ENCODE measurements at regions not wholly inside any gene's neighbourhood (a gene's known extent, or its start where the extent isn't known, plus 50 kb on each side); places are given as distances from the start of the nearest gene placed in this dataset.
A peak's percentile ranks its signal among the peaks of the same experiment; 100 is the strongest.

DNA sequence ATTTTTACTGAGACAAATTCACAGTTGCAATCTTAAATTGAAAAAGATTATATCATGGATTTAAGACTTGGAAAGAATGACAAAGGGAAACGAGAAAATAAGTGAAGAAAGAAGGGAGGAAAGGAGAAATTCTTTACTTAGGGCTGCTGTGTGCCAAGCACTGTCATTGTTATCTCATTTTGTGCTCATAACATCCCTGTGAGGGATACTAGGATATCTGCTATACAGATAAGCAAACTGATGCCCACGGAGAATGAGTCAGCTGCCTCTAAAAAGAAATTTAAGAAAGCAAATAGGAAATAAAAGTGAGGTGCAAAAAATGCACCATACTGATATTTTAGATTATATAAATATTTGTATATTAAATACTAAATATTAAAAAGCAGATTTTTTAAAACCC lies 183.6 kb upstream of the NR5A2 start:
- Histone ChIP-seq H3K27ac (ENCODE audit: poor library complexity, severe bottlenecking) (no peak overlapping the region), H3K4me3 (ENCODE audit: severe bottlenecking) (no peak overlapping the region), H3K27me3 (ENCODE audit: insufficient read depth, poor library complexity, severe bottlenecking) (no peaks in the 10 kb centered on the region), H3K9me3 (ENCODE audit: severe bottlenecking) (no peaks in the 10 kb centered on the region), H3K36me3 (ENCODE audit: low read depth) (no peaks in the 10 kb centered on the region), H3K4me1 (ENCODE audit: insufficient read depth, poor library complexity, severe bottlenecking) (no peaks in the 10 kb centered on the region)
- DNase-seq (ENCODE audit: low spot score) (no peak), ATAC-seq (ENCODE audit: low read depth) (no peak)
- TF ChIP-seq, protein P1, sequence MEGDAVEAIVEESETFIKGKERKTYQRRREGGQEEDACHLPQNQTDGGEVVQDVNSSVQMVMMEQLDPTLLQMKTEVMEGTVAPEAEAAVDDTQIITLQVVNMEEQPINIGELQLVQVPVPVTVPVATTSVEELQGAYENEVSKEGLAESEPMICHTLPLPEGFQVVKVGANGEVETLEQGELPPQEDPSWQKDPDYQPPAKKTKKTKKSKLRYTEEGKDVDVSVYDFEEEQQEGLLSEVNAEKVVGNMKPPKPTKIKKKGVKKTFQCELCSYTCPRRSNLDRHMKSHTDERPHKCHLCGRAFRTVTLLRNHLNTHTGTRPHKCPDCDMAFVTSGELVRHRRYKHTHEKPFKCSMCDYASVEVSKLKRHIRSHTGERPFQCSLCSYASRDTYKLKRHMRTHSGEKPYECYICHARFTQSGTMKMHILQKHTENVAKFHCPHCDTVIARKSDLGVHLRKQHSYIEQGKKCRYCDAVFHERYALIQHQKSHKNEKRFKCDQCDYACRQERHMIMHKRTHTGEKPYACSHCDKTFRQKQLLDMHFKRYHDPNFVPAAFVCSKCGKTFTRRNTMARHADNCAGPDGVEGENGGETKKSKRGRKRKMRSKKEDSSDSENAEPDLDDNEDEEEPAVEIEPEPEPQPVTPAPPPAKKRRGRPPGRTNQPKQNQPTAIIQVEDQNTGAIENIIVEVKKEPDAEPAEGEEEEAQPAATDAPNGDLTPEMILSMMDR (IDR thresholded peaks at IDR 0.05; ENCODE audit: poor library complexity, severe bottlenecking): no peak

DNA sequence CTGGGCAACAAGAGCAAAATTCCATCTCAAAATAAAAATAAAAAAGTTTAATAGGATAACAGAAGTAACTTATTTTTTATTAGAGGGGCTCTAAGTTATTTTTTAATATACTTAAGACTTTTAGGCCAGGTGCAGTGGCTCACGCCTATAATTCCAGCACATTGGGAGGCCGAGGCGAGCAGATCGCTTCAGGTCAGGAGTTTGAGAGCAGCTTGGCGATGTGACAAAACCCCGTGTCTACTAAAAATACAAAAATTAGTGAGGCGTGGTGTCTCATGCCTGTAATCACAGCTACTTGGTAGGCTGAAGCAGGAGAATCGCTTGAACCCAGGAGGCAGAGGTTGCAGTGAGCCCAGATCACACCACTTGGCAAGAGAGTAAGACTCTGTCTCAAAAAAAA lies 180.5 kb upstream of the NR5A2 start:
- H3K27ac ChIP-seq (ENCODE audit: poor library complexity, severe bottlenecking): no peak overlapping the region
- H3K4me1 ChIP-seq (ENCODE audit: insufficient read depth, poor library complexity, severe bottlenecking): no peaks in the 10 kb centered on the region
- TF ChIP-seq, protein P1 (IDR thresholded peaks at IDR 0.05; ENCODE audit: poor library complexity, severe bottlenecking): no peak

DNA sequence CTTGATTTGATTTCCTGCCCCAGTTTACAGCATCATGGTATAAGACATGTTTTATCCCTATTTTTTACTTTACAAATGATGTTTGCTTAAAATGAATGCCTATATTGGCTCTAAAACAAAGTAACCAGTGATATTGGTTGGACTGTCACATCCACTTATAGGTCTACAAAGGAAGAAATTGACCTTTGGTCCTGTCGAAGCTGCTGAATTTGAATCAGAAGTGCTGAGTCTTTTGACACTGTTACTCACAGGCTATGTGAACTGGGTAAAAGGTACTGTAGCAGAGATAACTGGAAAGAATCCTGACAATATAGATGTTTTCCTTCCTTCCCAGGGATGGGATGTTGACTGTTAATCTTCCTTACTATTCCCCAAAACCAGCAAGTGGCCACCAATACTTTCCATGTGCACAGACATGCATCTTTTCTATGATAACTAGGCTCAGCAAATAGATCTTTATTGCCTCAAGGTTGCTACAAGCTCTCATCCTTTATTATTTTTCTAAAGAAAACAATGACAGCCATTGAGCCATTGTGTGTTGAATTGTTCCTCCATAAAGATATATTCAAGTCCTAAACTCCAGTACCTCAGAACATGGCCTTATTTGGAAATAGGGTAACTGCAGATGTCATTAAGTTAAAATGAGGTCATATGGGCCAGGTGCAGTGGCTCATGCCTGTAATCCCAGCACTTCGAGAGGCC lies 175.9 kb upstream of the NR5A2 start:
- Histone ChIP-seq H3K9me3 (ENCODE audit: severe bottlenecking) (no peaks in the 10 kb centered on the region), H3K27ac (ENCODE audit: poor library complexity, severe bottlenecking) (no peak overlapping the region), H3K27me3 (ENCODE audit: insufficient read depth, poor library complexity, severe bottlenecking) (no peaks in the 10 kb centered on the region), H3K4me3 (ENCODE audit: severe bottlenecking) (no peak overlapping the region), H3K4me1 (ENCODE audit: insufficient read depth, poor library complexity, severe bottlenecking) (peaks cover 22% of the 10 kb centered on the region), H3K36me3 (ENCODE audit: low read depth) (no peaks in the 10 kb centered on the region)
- TF ChIP-seq, protein P1 (IDR thresholded peaks at IDR 0.05; ENCODE audit: poor library complexity, severe bottlenecking): no peak
- ATAC-seq (ENCODE audit: low read depth) (no peak), DNase-seq (ENCODE audit: low spot score) (no peak)

More for the DNA sequence above, 180.5 kb upstream of the NR5A2 start:
- no peak for DNase-seq (ENCODE audit: low spot score)
- no peak for ATAC-seq (ENCODE audit: low read depth)
- Histone ChIP-seq H3K4me3 (ENCODE audit: severe bottlenecking) (no peak overlapping the region), H3K36me3 (ENCODE audit: low read depth) (no peaks in the 10 kb centered on the region), H3K27me3 (ENCODE audit: insufficient read depth, poor library complexity, severe bottlenecking) (no peaks in the 10 kb centered on the region), H3K9me3 (ENCODE audit: severe bottlenecking) (no peaks in the 10 kb centered on the region)

DNA sequence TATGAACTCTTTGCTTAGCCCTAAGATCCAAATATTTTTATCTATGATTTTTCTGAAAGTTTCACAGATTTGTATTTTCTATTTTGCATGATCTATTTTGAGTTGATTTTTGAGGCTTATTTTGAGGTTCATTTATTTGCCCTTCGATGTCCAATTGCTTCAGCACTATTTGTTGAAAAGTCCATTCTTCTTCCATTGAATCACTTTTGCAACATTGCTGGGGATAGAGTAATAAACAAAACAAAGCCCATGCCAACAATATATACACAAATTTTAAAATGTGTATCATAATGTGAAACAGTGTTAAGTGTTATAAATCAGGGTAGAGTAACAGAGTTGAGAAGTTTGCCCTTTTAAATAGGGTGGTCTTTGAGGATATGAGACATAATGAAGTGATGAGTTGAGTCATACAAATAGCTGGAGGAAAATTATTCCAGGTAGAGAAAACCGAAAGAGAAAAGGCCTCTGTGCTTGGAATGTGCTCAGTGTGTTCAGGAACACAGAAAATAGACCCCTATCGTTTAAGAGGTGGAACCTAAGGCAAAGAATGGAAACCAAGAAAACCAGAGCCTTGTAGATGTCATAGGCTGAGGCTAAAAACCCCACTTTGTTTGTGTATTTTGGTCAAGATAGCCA lies 172.7 kb upstream of the NR5A2 start:
- TF ChIP-seq, protein P1 (IDR thresholded peaks at IDR 0.05; ENCODE audit: poor library complexity, severe bottlenecking): no peak
- peak; percentile 2; the same call in 1 of the 3 replicates for ATAC-seq (ENCODE audit: low read depth)
- H3K27ac ChIP-seq (ENCODE audit: poor library complexity, severe bottlenecking): peak overlapping the region; percentile 98

DNA sequence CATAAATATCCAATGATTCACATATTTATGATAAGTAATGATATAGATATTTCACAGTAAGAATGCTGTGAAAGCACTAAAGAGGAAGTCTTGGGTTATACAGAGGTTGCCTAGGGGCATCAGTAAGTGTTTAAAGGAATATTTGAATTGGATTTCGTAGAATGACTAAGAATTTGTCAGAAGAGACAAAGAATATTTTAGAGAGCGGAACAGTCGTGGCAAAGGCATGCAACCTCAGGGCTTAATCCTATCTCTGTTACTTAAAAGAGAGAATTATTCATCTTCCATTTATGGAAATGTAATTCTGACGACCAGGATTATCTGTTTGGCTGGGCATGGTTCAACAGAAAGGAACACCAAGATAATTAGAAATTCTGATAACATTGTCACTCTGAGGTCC lies 171.9 kb upstream of the NR5A2 start:
- no peaks in the 10 kb centered on the region for H3K36me3 ChIP-seq (ENCODE audit: low read depth)
- H3K27ac ChIP-seq (ENCODE audit: poor library complexity, severe bottlenecking): peak overlapping the region; percentile 98
- TF ChIP-seq, protein P1 (IDR thresholded peaks at IDR 0.05; ENCODE audit: poor library complexity, severe bottlenecking): no peak
- no peaks in the 10 kb centered on the region for H3K27me3 ChIP-seq (ENCODE audit: insufficient read depth, poor library complexity, severe bottlenecking)
- ATAC-seq (ENCODE audit: low read depth): peak; percentile 87
- H3K4me3 ChIP-seq (ENCODE audit: severe bottlenecking): no peak overlapping the region
- peaks cover 49% of the 10 kb centered on the region for H3K4me1 ChIP-seq (ENCODE audit: insufficient read depth, poor library complexity, severe bottlenecking)
- no peaks in the 10 kb centered on the region for H3K9me3 ChIP-seq (ENCODE audit: severe bottlenecking)
- DNase-seq (ENCODE audit: low spot score): no peak

More for the DNA sequence above, 172.7 kb upstream of the NR5A2 start:
- H3K4me1 ChIP-seq (ENCODE audit: insufficient read depth, poor library complexity, severe bottlenecking): peaks cover 47% of the 10 kb centered on the region
- DNase-seq (ENCODE audit: low spot score): no peak
- H3K4me3 ChIP-seq (ENCODE audit: severe bottlenecking): no peak overlapping the region
- no peaks in the 10 kb centered on the region for H3K36me3 ChIP-seq (ENCODE audit: low read depth)
- no peaks in the 10 kb centered on the region for H3K27me3 ChIP-seq (ENCODE audit: insufficient read depth, poor library complexity, severe bottlenecking)
- H3K9me3 ChIP-seq (ENCODE audit: severe bottlenecking): no peaks in the 10 kb centered on the region
